HEK293 (cell line): ENCODE measurements at regions not wholly inside any gene's neighbourhood (a gene's known extent, or its start where the extent isn't known, plus 50 kb on each side); places are given as distances from the start of the nearest gene placed in this dataset.

ENCODE experiments used
- CTCF ChIA-PET: fragments of 350-600 bp; formaldehyde crosslinking; extraction: SDS; loops from one replicate; lab custom pipeline; 2021; ENCODE audit warnings: antibody characterized with exemption; lab: Yijun Ruan, JAX
- POLR2A ChIA-PET: fragments of 300-600 bp; formaldehyde crosslinking; extraction: SDS; loops from one replicate; lab custom pipeline; 2020; ENCODE audit warnings: antibody characterized with exemption, inconsistent platforms; lab: Yijun Ruan, JAX
- H3K27ac ChIP-seq: fragments of 200-500 bp; sonication (Bioruptor generic); 2 replicates; pipeline ENCODE4 v1.5.1; 2014; ENCODE audit warnings: low read depth, low read length, control low read depth, inconsistent platforms; ENCODE audit errors: extremely low read depth
- H3K36me3 ChIP-seq, 2 experiments: fragments of 200-500 bp in 1 of 2; sonication (Bioruptor generic) in 1 of 2; 1 replicate in 1 of 2; 2 replicates in 1 of 2; pipeline ENCODE4 v1.5.1; 2014 to 2017; ENCODE audit warnings: inconsistent platforms in 2 of 2, low read length in 2 of 2; ENCODE audit not compliant: control insufficient read depth in 2 of 2, insufficient read depth in 1 of 2
- H3K4me1 ChIP-seq: fragments of 200-500 bp; sonication (Bioruptor generic); 2 replicates; pipeline ENCODE4 v1.5.1; 2014; ENCODE audit warnings: mild to moderate bottlenecking, low read length, inconsistent platforms; ENCODE audit not compliant: control insufficient read depth, insufficient read depth
- H3K4me3 ChIP-seq: 2 replicates; pipeline ENCODE4 v1.5.1; 2011; ENCODE audit warnings: low read depth, mild to moderate bottlenecking, control low read depth, low read length, moderate library complexity
- H3K9me3 ChIP-seq: fragments of 200-500 bp; sonication (Bioruptor generic); 2 replicates; pipeline ENCODE4 v1.5.1; 2014; ENCODE audit warnings: low read depth, low read length, inconsistent platforms; ENCODE audit not compliant: control insufficient read depth, insufficient read depth
- HOXA7 ChIP-seq: sonication (generic); formaldehyde crosslinking; IDR thresholded peaks from 2 replicates; pipeline ENCODE4 v1.8.1; 2022; ENCODE audit warnings: missing genetic modification reagents, borderline replicate concordance
- KLF10 ChIP-seq: fragments of 450-650 bp; IDR thresholded peaks from 2 replicates; pipeline ENCODE4 v1.5.1; 2018; ENCODE audit warnings: missing biosample characterization, mild to moderate bottlenecking, missing genetic modification characterization
- OVOL3 ChIP-seq: fragments of 450-650 bp; formaldehyde crosslinking; IDR thresholded peaks from 2 replicates; pipeline ENCODE4 v1.5.1; 2016; ENCODE audit warnings: missing biosample characterization, missing genetic modification characterization
- TRIM28 ChIP-seq: IDR thresholded peaks from 2 replicates; pipeline ENCODE4 v1.6.1; 2011; ENCODE audit warnings: low read length, control low read depth, borderline replicate concordance
- YY2 ChIP-seq: fragments of 450-650 bp; formaldehyde crosslinking; IDR thresholded peaks from 2 replicates; pipeline ENCODE4 v1.5.1; 2016; ENCODE audit warnings: missing biosample characterization, missing genetic modification characterization
- ZBTB17 ChIP-seq: fragments of 450-650 bp; formaldehyde crosslinking; IDR thresholded peaks from 2 replicates; pipeline ENCODE4 v1.5.1; 2016; ENCODE audit warnings: missing biosample characterization, missing genetic modification characterization
- ZBTB26 ChIP-seq: fragments of 450-650 bp; formaldehyde crosslinking; optimal IDR thresholded peaks from 2 replicates; pipeline ENCODE3; 2016; ENCODE audit warnings: missing biosample characterization, mild to moderate bottlenecking, missing genetic modification characterization
- ZFP69B ChIP-seq: fragments of 450-650 bp; formaldehyde crosslinking; IDR thresholded peaks from 2 replicates; pipeline ENCODE4 v1.5.1; 2016; ENCODE audit warnings: missing biosample characterization, missing genetic modification characterization
- ZIC2 ChIP-seq: fragments of 450-650 bp; formaldehyde crosslinking; IDR thresholded peaks from 2 replicates; pipeline ENCODE4 v1.5.1; 2016; ENCODE audit warnings: missing biosample characterization, missing genetic modification characterization
- ZNF121 ChIP-seq: fragments of 450-650 bp; formaldehyde crosslinking; IDR thresholded peaks from 2 replicates; pipeline ENCODE4 v1.5.1; 2016; ENCODE audit warnings: missing biosample characterization, missing genetic modification characterization
- ZNF19 ChIP-seq: fragments of 450-650 bp; formaldehyde crosslinking; IDR thresholded peaks from 2 replicates; pipeline ENCODE4; 2016; ENCODE audit warnings: missing biosample characterization, missing genetic modification characterization, low read depth
- ZNF24 ChIP-seq: fragments of 450-650 bp; formaldehyde crosslinking; IDR thresholded peaks from 2 replicates; pipeline ENCODE4 v1.5.1; 2016; ENCODE audit warnings: missing biosample characterization, missing genetic modification characterization
- ZNF350 ChIP-seq: fragments of 450-650 bp; formaldehyde crosslinking; IDR thresholded peaks from 2 replicates; pipeline ENCODE4 v1.5.0; 2017; ENCODE audit warnings: missing biosample characterization, mild to moderate bottlenecking, missing genetic modification characterization
- ZNF366 ChIP-seq: fragments of 450-650 bp; formaldehyde crosslinking; conservative IDR thresholded peaks from 2 replicates; pipeline ENCODE4 v1.5.1; 2016; ENCODE audit warnings: missing biosample characterization, missing genetic modification characterization
- ZNF48 ChIP-seq: fragments of 450-650 bp; formaldehyde crosslinking; IDR thresholded peaks from 2 replicates; pipeline ENCODE4 v1.5.1; 2016; ENCODE audit warnings: missing biosample characterization, missing genetic modification characterization
- TF ChIP-seq, protein P1 (sequence below): fragments of 450-650 bp; formaldehyde crosslinking; IDR thresholded peaks from 2 replicates; pipeline ENCODE4 v1.5.1; 2017; ENCODE audit warnings: missing biosample characterization, missing genetic modification characterization
- TF ChIP-seq, protein P2 (sequence below): fragments of 450-650 bp; formaldehyde crosslinking; IDR thresholded peaks from 2 replicates; pipeline ENCODE4 v1.5.1; 2016; ENCODE audit warnings: missing biosample characterization, missing genetic modification characterization
- TF ChIP-seq, protein P3 (sequence below): fragments of 450-650 bp; formaldehyde crosslinking; IDR thresholded peaks from 2 replicates; pipeline ENCODE4 v1.5.1; 2016; ENCODE audit warnings: missing biosample characterization, missing genetic modification characterization, low read depth

- TF ChIP-seq, protein P1, sequence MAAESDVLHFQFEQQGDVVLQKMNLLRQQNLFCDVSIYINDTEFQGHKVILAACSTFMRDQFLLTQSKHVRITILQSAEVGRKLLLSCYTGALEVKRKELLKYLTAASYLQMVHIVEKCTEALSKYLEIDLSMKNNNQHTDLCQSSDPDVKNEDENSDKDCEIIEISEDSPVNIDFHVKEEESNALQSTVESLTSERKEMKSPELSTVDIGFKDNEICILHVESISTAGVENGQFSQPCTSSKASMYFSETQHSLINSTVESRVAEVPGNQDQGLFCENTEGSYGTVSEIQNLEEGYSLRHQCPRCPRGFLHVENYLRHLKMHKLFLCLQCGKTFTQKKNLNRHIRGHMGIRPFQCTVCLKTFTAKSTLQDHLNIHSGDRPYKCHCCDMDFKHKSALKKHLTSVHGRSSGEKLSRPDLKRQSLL = no peak
- no peak for TF ChIP-seq HOXA7 (CRISPR knock-in tag)
Observed at GRCh38 chr4:121228848-121229247, 64.7 kb upstream of the TNIP3 start (continued).

- no peaks in the 10 kb centered on the region for H3K9me3 ChIP-seq
- TF ChIP-seq ZBTB17 (no peak), ZNF350 (tag by site-specific recombination) (no peak)
- TF ChIP-seq, all 188 proteins: peak for 0
- ChIA-PET POLR2A (no interaction called here), CTCF (interaction anchor here (0.6 kb wide), 1 partner anchor 35 kb away, joined by 3 read pairs; no protein-coding TSS in a partner anchor)
- H3K27ac ChIP-seq = no peak overlapping the region
- H3K4me1 ChIP-seq = no peaks in the 10 kb centered on the region
- no peaks in the 10 kb centered on the region for H3K36me3 ChIP-seq
- no peak overlapping the region for H3K4me3 ChIP-seq
Observed at GRCh38 chr4:121227341-121227792, 63.2 kb upstream of the TNIP3 start.

- Histone ChIP-seq H3K9me3 (no peaks in the 10 kb centered on the region), H3K4me1 (no peaks in the 10 kb centered on the region), H3K4me3 (no peak overlapping the region), H3K27ac (no peak overlapping the region), H3K36me3 (no peaks in the 10 kb centered on the region)
- CTCF ChIA-PET = no interaction called here
- TF ChIP-seq OVOL3 (tag by site-specific recombination) (no peak), ZIC2 (peak; percentile 46), YY2 (no peak), ZNF366 (tag by site-specific recombination) (0 out of 2 replicates have a peak, but pooled peaks have one; percentile 9), ZNF121 (tag by site-specific recombination) (peak; percentile 38; the same call in 1 of the 2 replicates)
- POLR2A ChIA-PET = no interaction called here
Observed at GRCh38 chr4:121226362-121226761, 62.2 kb upstream of the TNIP3 start.

- no peaks in the 10 kb centered on the region for H3K36me3 ChIP-seq
- TF ChIP-seq, protein P2, sequence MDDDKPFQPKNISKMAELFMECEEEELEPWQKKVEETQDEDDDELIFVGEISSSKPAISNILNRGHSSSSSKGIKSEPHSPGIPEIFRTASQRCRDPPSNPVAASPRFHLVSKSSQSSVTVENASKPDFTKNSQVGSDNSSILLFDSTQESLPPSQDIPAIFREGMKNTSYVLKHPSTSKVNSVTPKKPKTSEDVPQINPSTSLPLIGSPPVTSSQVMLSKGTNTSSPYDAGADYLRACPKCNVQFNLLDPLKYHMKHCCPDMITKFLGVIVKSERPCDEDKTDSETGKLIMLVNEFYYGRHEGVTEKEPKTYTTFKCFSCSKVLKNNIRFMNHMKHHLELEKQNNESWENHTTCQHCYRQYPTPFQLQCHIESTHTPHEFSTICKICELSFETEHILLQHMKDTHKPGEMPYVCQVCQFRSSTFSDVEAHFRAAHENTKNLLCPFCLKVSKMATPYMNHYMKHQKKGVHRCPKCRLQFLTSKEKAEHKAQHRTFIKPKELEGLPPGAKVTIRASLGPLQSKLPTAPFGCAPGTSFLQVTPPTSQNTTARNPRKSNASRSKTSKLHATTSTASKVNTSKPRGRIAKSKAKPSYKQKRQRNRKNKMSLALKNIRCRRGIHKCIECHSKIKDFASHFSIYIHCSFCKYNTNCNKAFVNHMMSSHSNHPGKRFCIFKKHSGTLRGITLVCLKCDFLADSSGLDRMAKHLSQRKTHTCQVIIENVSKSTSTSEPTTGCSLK (tag by site-specific recombination) = no peak
- TF ChIP-seq ZNF350 (tag by site-specific recombination) (no peak), ZBTB26 (tag by site-specific recombination) (no peak), TRIM28 (no peak), ZNF24 (tag by site-specific recombination) (no peak), ZFP69B (tag by site-specific recombination) (no peak), ZNF48 (tag by site-specific recombination) (no peak), ZNF19 (tag by site-specific recombination) (no peak), KLF10 (tag by site-specific recombination) (no peak)
- TF ChIP-seq, protein P3, sequence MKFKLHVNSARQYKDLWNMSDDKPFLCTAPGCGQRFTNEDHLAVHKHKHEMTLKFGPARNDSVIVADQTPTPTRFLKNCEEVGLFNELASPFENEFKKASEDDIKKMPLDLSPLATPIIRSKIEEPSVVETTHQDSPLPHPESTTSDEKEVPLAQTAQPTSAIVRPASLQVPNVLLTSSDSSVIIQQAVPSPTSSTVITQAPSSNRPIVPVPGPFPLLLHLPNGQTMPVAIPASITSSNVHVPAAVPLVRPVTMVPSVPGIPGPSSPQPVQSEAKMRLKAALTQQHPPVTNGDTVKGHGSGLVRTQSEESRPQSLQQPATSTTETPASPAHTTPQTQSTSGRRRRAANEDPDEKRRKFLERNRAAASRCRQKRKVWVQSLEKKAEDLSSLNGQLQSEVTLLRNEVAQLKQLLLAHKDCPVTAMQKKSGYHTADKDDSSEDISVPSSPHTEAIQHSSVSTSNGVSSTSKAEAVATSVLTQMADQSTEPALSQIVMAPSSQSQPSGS (tag by site-specific recombination) = no peak
- no peak overlapping the region for H3K4me3 ChIP-seq
- ChIA-PET CTCF (no interaction called here), POLR2A (no interaction called here)
- H3K4me1 ChIP-seq = no peaks in the 10 kb centered on the region
- no peaks in the 10 kb centered on the region for H3K9me3 ChIP-seq
- no peak overlapping the region for H3K27ac ChIP-seq
Observed at GRCh38 chr4:121221608-121222007, 57.5 kb upstream of the TNIP3 start.
